Parathyroid adenoma (tissue), 2 donors: ENCODE measurements at regions not wholly inside any gene's neighbourhood (a gene's known extent, or its start where the extent isn't known, plus 50 kb on each side); places are given as distances from the start of the nearest gene placed in this dataset.

Experiments used
- H2AFZ ChIP-seq: fragments of 300-600 bp; sonication (generic); one replicate; pipeline ENCODE4 v1.7.0; 2017; ENCODE audit warnings: antibody characterized with exemption, mild to moderate bottlenecking
- H3K27ac ChIP-seq: fragments of 300-600 bp; sonication (generic); one replicate; pipeline ENCODE4 v1.7.0; 2017
- H3K27me3 ChIP-seq: fragments of 300-600 bp; sonication (generic); one replicate; pipeline ENCODE4 v1.7.0; 2017; ENCODE audit warnings: low read length; ENCODE audit not compliant: control insufficient read depth, insufficient read depth
- H3K36me3 ChIP-seq: fragments of 300-600 bp; sonication (generic); one replicate; pipeline ENCODE4 v1.7.0; 2017; ENCODE audit warnings: low read length; ENCODE audit not compliant: control insufficient read depth, insufficient read depth
- H3K4me1 ChIP-seq: fragments of 300-600 bp; sonication (generic); one replicate; pipeline ENCODE4 v1.7.0; 2017; ENCODE audit warnings: control low read depth
- H3K4me2 ChIP-seq: fragments of 300-600 bp; sonication (generic); one replicate; pipeline ENCODE4 v1.7.0; 2017; ENCODE audit warnings: low read length
- H3K4me3 ChIP-seq: fragments of 300-600 bp; sonication (generic); one replicate; pipeline ENCODE4 v1.7.0; 2017; ENCODE audit warnings: low read depth, low read length
- H3K79me2 ChIP-seq: fragments of 300-600 bp; sonication (generic); one replicate; pipeline ENCODE4 v1.7.0; 2017; ENCODE audit warnings: control low read depth
- H3K9ac ChIP-seq: fragments of 300-600 bp; sonication (generic); one replicate; pipeline ENCODE4 v1.7.0; 2017; ENCODE audit warnings: mild to moderate bottlenecking
- H3K9me3 ChIP-seq: fragments of 300-600 bp; sonication (generic); one replicate; pipeline ENCODE4 v1.7.0; 2017; ENCODE audit warnings: low read length; ENCODE audit not compliant: control insufficient read depth
- CTCF ChIP-seq: fragments of 300-600 bp; sonication (generic); IDR thresholded peaks from one replicate; pipeline ENCODE4 v1.7.0; 2017; ENCODE audit warnings: antibody characterized with exemption, mild to moderate bottlenecking
- donor health status: primary hyperparathyroidism.

GRCh38 chr6:139603581-139603980 is 229.1 kb upstream of the CITED2 start:
- peaks cover 26% of the 10 kb centered on the region for H3K4me1 ChIP-seq
- peak overlapping the region; percentile 40 for H3K27ac ChIP-seq
- H3K79me2 ChIP-seq, result no peaks in the 10 kb centered on the region
- no peak overlapping the region for H3K4me2 ChIP-seq
- peak overlapping the region; percentile 51 for H2AFZ ChIP-seq
- H3K4me3 ChIP-seq, result no peak overlapping the region
- no peaks in the 10 kb centered on the region for H3K27me3 ChIP-seq
- no peak for TF ChIP-seq CTCF
- no peaks in the 10 kb centered on the region for H3K36me3 ChIP-seq
- H3K9ac ChIP-seq, result no peak overlapping the region
- H3K9me3 ChIP-seq, result no peaks in the 10 kb centered on the region

- Histone ChIP-seq H3K27me3 (no peaks in the 10 kb centered on the region), H2AFZ (peak overlapping the region; percentile 51), H3K36me3 (no peaks in the 10 kb centered on the region), H3K9me3 (no peaks in the 10 kb centered on the region), H3K79me2 (no peaks in the 10 kb centered on the region), H3K9ac (no peak overlapping the region), H3K4me1 (peaks cover 28% of the 10 kb centered on the region), H3K4me2 (no peak overlapping the region), H3K4me3 (no peak overlapping the region), H3K27ac (peak overlapping the region; percentile 40)
- TF ChIP-seq CTCF, result no peak
These were observed 228.1 kb upstream of the CITED2 start for GRCh38 chr6:139602577-139602976.

GRCh38 chr6:139600919-139601475 is 226.5 kb upstream of the CITED2 start:
- no peak overlapping the region for H3K4me3 ChIP-seq
- H3K4me2 ChIP-seq, result no peak overlapping the region
- H2AFZ ChIP-seq, result no peak overlapping the region
- no peaks in the 10 kb centered on the region for H3K27me3 ChIP-seq
- no peak overlapping the region for H3K27ac ChIP-seq
- peaks cover 31% of the 10 kb centered on the region for H3K4me1 ChIP-seq
- H3K36me3 ChIP-seq, result no peaks in the 10 kb centered on the region
- H3K79me2 ChIP-seq, result no peaks in the 10 kb centered on the region
- H3K9ac ChIP-seq, result no peak overlapping the region
- H3K9me3 ChIP-seq, result no peaks in the 10 kb centered on the region
- TF ChIP-seq CTCF, result no peak

DNA sequence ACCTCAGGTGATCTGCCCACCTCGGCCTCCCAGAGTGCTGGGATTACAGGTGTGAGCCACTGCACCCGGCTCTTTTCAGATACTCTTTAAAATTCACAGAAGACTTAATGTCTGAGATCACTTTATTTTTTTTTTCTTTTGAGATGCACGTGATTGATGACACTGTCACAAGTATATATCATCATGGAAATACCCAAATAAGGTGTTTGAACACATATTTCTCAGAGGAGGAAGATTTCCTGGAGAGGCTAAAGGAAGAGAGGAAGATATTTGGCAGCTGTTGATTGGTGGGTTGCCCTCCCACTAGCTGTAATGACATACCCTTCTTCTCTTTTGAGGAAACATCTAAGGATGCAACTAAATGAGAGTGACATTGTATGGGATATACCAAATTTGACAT is 225.9 kb upstream of the CITED2 start:
- Histone ChIP-seq H3K36me3 (no peaks in the 10 kb centered on the region), H3K4me3 (no peak overlapping the region), H3K27ac (no peak overlapping the region), H3K27me3 (no peaks in the 10 kb centered on the region), H3K9ac (no peak overlapping the region), H2AFZ (no peak overlapping the region), H3K9me3 (no peaks in the 10 kb centered on the region), H3K4me2 (no peak overlapping the region), H3K4me1 (peaks cover 37% of the 10 kb centered on the region), H3K79me2 (no peaks in the 10 kb centered on the region)
- no peak for TF ChIP-seq CTCF
